Gastrocnemius medialis (tissue), 4 donors: ENCODE measurements at regions not wholly inside any gene's neighbourhood (a gene's known extent, or its start where the extent isn't known, plus 50 kb on each side); places are given as distances from the start of the nearest gene placed in this dataset.

ENCODE experiments used
- POLR2A ChIP-seq, 2 donors: fragments of 450-650 bp; IDR thresholded peaks; one replicate each; pipeline ENCODE4 v1.6.1; 2017; ENCODE audit warnings: antibody characterized with exemption in 2 of 2, mild to moderate bottlenecking in 2 of 2, moderate library complexity in 2 of 2
- TF ChIP-seq, protein P1 (sequence below), 5 experiments: fragments of 450-650 bp in 3 of 5; fragments of 200-600 bp in 2 of 5; sonication (generic) in 2 of 5; IDR thresholded peaks in 4 of 5; conservative IDR thresholded peaks in 1 of 5; 1 replicate in 4 of 5; 2 replicates in 1 of 5; pipeline ENCODE4 v1.5.1; 2016 to 2019; ENCODE audit warnings: antibody characterized with exemption in 5 of 5, mild to moderate bottlenecking in 3 of 5, moderate library complexity in 3 of 5

- TF ChIP-seq, protein P1, sequence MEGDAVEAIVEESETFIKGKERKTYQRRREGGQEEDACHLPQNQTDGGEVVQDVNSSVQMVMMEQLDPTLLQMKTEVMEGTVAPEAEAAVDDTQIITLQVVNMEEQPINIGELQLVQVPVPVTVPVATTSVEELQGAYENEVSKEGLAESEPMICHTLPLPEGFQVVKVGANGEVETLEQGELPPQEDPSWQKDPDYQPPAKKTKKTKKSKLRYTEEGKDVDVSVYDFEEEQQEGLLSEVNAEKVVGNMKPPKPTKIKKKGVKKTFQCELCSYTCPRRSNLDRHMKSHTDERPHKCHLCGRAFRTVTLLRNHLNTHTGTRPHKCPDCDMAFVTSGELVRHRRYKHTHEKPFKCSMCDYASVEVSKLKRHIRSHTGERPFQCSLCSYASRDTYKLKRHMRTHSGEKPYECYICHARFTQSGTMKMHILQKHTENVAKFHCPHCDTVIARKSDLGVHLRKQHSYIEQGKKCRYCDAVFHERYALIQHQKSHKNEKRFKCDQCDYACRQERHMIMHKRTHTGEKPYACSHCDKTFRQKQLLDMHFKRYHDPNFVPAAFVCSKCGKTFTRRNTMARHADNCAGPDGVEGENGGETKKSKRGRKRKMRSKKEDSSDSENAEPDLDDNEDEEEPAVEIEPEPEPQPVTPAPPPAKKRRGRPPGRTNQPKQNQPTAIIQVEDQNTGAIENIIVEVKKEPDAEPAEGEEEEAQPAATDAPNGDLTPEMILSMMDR (IDR thresholded peaks at IDR 0.05 in 4 of 5, conservative IDR thresholded peaks at IDR 0.05 in 1 of 5), result no peak
- TF ChIP-seq POLR2A (IDR thresholded peaks at IDR 0.05), result no peak
Measured at GRCh38 chr2:20107776-20108175, 56.3 kb upstream of the LAPTM4A start.
